ENCODE measurements at regions not wholly inside any gene's neighbourhood (a gene's known extent, or its start where the extent isn't known, plus 50 kb on each side); places are given as distances from the start of the nearest gene placed in this dataset.

DNA sequence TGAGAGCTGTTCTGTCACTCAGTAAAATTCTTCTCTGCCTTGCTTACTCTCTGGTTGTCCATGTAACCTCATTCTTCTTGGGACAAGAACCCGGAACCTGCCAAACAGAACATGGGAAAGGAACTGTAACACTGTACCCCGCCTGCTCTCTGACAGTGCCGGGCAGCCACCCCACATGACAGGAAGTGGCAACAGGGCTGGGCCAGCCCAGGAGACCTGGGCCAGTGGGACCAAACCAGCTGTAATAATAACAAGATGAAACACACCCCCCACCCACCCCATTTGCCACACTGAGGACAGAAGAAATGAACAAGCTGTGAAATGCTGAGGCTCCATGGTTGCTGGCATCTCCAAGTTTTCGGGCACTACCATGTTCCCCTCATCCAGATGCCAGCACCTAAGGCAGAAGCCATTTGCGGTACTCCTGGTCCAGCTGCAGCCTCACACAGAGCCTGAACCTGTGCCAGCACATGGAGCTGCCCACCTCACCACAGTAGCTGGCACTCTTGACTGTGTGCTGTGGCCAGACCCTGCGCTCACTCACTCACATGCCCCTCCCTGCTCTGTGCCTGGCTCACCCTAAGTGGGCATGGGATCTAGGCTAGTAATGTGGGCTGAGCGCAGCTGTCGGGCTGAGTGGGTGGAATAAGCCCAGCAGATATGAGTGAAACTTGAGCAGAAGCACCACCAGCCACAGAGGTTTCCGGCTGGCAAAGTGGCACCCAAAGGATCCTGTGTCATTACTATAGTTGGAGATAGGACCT is 126.2 kb upstream of the UGT8 start:
- no peak for DNase-seq

DNA sequence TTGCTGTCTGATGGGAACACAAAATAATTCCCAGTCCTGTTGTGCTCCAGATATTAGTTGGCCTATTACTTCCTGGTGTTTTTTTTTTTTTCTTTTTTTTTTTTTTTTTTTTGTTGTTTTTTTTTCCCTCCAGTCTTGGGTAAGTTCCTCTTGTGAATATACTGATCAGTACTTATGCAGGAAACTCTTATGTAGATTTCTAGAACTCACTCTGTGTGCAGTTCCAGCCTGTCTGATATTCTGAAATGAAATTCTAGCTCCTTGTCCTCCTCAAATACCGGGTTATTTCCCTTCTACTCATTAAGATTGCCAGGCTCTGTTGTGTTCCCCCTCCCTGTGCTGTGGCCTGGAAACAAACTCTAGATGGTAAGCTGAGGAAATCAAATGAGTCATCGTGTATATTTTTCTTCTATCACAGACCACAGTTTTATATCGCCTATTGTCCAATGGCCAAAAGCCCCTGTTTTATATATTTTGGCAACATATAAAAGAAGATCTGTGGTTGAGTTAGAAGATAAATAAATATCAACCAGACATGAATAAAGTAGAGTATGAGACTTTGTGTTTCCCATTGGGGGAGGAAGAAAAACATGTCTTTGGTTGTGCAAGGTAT is 124.3 kb upstream of the UGT8 start:
- DNase-seq, result no peak

DNA sequence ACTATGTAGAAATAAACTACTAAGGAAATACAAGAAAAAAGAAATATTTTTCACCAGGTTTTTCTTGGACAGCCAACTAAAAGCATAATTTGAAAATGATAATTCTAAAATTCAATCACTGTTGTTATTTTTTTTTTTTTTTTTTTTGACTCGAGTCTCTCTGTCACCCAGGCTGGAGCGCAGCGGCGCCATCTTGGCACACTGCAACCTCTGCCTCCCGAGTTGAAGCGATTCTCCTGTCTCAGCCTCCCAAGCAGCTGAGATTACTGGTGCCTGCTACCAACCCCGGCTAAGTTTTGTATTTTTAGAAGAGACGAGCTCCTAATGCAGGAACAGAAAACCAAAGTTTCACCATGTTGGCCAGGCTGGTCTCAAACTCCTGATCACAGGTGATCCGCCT is 122.3 kb upstream of the UGT8 start:
- DNase-seq, result no peak

DNA sequence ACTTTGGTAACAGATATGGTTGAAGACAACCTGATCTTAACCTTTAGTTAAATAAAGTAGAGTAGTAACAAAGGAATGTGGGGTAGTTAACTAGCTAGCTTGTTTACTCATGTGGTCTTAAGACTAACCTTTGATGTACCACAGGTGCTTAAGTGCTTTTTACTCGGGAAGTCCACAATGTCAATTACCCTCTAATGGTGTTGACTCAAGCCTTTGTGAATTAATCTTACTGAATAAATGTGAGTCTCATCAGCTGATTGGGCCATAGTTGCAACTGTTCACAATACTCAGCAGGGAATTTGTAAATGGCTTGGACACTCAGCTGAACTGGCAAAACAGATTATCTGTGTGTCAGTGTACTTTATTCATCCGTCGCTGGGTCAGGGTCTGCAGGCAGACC is 119.0 kb upstream of the UGT8 start:
- no peak for DNase-seq

DNA sequence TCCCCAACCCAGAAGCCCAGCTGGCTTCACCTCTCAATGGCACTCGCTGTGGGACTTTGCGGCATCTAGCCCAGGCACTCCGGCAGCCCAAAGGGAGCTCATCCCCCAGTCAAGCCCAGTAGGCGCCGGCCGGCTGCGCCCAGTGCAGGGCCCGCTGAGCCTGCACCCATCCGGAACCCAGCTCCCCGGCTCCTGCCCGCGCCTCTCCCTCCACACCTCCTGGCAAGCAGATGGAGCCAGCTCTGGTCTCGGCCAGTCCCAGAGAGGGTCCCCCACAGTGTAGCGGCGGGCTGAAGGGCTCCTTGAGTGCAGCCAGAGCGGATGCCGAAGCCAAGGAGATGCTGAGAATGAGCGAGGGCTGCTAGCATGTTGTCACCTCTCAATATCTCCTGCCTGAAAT is 116.8 kb upstream of the UGT8 start:
- no peak for DNase-seq

DNA sequence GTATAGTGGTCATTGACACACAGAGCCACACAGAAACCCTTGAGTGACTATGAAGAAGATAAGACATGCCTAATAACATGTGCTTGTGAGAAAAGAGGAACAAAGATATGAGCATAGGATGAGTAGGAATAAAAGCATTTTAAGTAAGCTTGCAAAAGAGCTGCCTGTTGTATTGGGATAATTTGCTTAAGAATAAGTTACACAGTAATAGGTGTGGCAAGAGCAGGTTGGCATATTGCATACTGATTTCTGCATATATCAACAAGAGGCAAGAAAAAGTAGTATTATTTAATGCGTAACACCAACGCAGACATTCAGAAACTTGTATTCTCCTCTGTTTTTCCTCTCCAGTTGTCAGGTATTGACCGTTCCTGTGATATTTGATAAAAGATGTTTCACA is 111.5 kb upstream of the UGT8 start:
- DNase-seq, result no peak

DNA sequence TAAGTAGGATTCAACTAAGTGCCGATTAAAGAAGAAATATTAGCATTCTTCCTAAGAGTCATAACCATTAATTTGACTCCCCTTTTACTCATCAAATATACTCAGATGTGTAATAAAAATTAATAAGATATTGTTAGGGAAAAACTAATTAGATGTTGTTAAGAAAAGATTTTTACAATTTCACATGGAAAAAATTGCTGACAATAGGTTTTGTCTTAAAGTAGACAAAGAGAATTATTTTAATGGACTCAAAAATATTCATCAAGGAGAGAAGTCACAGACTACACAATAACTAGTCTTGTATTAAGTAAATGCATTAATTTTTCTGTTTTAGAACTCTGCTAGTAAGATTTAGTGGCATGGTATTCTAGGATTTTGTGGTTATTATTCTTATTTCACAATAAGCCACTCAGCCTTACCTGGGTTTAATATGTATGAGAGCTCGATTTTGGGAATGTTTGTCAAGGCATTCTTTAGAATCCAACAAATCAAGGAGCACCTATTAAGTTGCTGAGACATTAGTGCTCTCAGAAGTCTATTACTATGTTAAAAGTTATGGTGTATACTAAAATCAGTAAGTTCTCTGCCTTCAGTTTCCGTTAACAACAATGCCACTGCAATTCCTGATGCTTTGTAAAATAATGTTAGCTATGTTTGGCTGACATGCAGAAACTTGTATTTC is 110.2 kb upstream of the UGT8 start:
- DNase-seq, result no peak

DNA sequence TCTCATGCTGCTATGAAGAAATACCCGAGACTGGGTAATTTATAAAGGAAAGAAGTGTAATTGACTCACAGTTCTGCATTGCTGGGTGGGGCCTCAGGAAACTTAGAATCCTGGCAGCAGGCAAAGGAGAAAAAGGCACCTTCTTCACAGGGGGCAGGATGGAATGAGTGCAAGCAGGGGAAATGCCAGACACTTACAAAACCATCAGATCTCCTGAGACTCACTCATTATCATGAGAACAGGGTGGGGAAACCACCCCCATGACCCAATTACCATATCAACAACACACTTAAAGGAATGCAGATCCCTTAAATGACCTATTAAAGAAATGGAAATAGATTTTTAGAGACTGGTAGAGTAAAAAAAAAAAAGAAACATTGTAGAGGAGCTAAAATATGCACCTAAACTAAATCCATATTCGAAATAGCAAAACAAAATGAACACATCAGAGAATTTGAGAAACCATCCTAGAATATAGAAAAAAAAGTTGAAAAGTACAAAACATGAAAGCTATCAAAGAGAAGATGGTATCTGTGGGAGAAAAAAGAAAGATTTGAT is 104.3 kb upstream of the UGT8 start:
- no peak for DNase-seq

DNA sequence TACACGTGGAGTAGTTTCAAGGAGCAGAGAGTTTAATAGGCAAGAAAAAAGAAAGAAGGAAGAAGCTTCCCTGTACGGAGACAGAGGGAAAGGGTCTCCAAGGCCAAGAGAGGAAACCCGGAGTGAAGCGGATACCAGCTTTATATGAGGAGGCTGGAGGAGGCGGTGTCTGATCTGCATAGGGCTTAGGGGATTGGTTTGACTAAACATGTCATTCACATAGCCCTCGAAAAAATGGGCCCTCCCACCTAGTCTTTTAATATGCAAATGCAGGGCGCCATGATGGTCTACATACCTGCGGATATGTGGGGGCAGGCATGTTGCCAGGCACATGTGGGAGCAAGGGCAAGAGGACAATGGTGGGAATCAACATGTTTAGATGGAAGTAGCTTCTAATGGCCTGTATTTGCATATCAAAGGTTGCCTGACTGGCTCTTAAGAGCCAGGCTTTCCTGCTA is 103.1 kb upstream of the UGT8 start:
- no peak for DNase-seq

DNA sequence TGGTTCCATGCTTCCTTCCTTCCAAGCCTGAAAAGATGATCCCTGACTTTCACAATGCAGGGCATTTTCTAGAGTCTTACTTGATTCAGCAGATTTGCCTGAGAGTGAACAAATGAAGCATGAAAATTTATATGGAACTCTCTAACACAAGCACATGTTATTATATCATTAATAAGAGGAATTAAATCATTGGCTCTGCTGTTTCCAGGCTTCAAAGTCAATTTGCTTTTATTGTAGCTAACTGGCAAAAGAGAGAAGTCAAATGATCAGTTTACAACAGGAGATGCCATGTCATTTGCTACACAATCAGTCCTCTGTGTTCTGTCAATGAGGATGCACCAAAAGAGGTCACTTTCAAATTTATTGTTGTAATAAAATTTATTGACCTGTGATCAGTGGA is 101.5 kb upstream of the UGT8 start:
- no peak for DNase-seq

DNA sequence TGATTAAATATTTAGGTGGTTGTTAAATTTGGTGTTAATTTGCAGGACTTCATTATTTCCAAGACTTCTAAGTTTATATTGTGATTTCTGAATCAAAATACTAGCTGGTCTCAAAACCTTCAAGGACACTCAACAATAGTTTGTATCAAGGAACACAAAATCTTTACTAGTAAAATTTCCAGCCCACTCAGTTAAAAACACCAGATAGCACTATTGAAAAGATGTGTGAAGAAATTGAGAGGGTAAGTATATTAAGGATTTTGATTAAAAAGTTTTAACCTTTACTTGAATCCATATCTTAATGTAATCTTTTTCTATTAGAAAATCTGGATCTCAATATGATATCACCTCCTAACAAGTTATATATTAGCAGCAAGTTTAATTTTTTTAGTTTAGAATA is 89.3 kb upstream of the UGT8 start:
- no peak for DNase-seq

DNA sequence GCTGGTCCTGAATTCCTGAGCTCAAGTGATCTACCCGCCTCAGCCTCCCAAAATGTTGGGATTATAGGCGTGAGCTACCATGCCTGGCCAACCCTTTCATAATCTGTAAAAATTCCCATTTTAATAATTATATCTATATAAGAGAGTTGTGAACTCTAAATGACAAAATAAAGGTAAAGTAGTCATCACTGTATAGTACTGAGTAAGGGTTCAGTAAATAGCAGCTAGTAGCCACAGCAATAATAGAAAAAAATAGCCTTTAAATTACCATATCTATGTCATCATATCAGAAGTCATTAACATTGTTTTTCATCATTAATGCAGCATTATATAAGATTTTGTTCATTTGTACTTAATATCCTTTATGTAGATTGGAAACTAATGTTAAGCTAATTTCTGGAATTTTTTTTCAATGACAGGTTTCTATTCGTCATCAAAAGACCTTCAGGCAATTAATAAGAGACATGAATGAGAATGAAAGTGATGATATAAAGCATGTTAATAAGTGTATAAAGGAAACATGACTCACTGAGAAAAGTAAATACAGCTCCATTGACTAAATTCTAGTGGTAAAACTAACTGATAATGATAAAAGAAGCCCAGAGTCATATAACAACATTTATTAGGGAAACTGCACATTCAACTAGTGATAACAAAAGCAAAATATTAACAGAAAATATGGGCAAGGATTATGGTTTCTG is 85.9 kb upstream of the UGT8 start:
- no peak for DNase-seq

DNA sequence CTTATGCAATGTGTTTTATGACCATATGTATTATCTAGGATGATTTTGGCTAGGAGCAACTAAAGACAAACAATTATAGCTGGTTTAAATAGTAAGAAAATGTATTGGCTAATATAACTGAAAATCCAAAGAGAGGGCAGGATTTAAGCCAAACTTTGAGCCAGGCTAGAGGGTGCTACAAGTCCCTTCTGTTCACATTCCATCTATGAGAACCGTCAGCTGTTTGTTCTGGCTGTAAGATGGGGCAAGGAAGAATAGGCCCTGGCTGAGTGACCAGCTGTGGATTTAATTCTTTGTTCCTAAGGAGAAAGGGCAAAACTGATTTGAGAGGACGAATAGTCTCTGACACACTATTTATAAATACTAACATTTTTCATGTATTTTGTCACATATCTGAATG is 79.2 kb upstream of the UGT8 start:
- no peak for DNase-seq

DNA sequence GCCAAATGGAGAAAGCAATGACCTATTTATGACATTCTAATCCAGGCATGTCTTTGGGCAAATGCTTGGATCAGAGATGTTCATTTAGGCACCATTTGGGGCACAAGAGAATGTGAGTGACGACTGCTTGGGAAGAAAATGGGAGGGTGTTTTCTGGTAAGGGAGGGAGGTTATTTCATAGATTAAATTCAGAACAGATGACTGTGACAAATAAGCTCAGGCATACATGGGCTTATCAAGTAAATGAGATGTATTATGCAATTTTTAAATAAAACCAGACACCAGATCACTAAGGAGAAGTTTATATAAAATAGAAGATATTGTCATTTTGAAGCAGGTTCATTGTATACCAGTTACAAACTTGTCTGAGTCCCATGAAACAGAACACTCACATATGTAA is 71.4 kb upstream of the UGT8 start:
- DNase-seq, result no peak

DNA sequence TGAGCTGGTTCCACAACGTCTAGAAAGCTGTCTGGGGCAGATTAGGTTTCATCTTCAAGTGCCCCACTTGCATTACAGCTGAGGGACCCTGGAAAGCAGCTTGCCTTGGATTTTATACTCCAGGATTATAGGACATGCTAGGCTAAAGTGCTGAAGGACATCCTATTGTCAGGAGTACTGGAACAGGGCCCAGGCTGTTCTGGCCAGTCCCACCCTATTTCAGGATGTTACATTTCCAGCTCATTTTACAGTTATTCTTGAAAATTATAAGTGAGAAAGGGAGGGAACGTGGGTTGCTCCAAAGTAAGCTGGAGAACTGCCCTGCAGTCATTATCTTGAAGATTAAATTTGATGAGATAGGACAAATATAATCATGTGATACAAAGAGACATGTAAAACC is 71.0 kb upstream of the UGT8 start:
- no peak for DNase-seq

DNA sequence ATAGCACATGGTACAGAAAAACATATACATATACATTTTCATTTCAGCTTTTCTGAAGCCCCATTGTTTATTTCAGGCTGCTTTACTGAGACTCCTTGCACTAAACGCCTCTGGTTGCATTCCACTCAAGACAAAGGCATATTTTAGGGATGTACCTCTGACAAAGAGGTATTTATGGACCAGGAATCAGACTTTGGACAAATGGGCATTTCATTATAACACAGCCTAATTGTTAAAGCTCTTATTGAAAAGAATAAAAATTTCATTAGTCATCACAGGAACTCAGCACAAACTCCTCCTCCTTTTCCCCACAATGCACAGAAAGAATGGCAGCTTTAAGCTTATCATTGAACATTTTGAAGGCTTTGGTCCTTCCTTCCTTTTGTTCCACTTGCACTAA is 62.9 kb upstream of the UGT8 start:
- DNase-seq, result no peak

DNA sequence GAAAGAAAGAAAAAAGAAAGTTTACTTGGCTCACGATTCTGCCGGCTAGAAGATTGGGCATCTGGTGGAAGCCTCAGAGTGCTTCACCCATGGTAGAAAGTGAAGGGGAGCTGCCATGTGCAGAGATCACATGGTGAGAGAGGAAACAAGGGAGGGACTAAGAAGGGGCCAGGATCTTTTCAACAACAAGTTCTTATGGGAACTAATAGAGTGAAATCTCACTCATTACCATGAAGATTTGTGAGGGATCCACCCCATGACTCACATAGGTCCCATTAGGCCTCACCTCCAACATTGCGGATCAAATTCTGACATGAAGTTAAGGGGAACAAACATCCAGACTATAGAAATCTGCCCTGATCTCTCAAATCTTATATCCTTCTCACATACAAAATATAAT is 61.3 kb upstream of the UGT8 start:
- DNase-seq, result no peak

DNA sequence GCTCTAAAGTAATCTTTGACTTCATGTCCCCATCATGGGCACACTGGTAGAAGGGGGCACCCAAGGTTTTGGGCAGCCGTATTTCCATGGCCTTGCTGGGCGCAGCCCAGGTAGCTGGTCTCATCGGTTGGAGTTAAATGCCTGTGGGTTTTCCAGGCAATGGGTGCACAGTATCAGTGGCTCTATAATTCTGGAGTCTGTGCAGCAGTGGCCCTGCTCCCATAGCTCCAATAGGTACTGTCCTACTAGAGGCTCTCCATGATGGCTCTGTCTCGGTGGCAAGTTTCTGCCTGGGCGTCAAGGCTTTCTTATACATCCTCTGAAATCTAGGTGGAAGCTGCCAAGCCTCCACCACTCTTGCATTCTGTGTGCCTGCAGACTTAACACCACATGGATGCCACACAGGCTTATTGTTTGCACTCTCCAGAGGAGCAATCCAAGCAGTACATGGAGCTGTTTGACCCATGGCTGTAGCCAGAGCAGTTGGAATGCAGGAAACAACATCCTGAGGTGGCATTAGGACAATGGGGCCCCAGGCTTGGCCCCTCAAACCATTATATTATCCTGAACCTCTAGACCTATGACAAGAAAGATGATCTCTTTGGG is 60.5 kb upstream of the UGT8 start:
- DNase-seq, result no peak

DNA sequence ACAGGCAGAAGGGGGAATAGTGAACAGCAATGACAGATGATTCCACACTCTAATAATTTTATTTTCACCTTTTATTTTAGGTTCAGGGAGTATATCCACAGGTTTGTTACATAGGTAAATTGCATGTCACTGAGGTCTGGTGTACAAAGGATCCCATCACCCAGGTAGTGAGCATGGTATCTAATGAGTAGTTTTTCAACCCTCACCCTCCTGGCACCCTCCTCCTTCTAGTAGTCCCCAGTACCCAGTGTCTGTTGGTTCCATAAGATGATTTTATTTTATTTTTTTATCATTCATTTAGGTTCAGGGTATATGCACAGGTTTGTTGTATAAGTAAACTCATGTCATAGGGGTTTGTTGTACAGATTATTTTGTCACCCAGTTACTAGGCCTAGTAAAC is 58.6 kb upstream of the UGT8 start:
- no peak for DNase-seq

DNA sequence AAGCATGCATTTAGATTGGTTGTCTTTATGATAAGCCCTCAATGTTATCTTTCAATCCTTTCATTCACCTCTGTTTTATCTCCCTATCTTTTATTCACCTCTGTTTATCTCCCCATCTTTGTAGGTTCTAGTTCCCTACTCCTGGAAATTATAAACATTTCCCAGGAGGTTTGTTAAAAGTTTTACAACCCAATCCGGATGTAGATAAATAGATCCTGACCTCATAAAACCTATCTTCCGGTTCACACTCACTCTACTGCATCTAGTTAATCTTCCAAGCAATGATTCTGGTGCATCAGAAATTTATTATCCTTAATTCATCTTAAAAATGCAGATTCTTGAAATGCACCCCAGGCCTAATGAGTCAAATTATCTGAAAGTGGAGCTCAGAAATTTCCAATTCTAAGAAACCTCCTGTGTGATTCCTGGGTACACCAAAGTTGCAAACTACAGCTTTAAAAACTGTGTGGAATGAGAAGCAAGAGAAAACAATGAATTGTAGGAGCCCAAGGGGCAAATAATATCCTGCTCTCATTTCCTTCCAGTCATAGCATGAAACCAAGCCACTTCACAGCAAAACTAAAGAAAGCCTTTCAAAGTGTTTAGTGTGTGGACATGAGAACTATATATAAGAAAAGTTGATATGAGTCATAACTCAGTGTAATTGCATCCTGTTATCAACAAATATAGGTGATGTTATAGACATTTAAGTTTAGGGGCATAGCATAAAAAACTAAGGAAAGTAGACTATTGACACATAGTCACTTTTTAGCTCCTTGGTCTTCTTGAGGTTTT is 51.1 kb upstream of the UGT8 start:
- DNase-seq, result no peak

Data from NCI-H187 treated with DMSO at 0.1 percent for 48 hours (cell line).